ENCODE measurements at regions not wholly inside any gene's neighbourhood (a gene's known extent, or its start where the extent isn't known, plus 50 kb on each side); places are given as distances from the start of the nearest gene placed in this dataset.
"Not testable (repeated sequence)": the region's sequence is repeated elsewhere in the genome, so short reads cannot be mapped to it uniquely, and the experiment has no call there.

DNA sequence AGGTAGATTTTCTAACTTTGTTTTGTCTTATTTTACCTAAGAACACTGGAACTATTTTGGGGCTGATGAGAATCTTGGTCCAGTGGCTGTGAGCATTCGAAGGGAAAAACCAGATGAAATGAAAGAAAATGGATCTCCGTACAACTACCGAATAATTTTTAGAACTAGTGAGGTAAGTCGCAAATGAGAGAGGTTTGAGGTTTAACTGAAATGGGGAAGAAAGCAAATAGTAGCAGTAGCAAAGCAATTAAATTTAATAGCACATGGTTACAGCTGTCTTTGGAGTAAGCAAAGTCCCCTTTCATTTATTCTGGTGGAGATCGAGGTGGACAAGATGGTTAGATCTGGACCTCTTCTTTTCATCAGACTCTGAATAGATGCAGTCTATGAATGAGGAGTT lies 313.5 kb upstream of the RGS6 start:
- DNase-seq = no peak

- DNase-seq = no peak
These were observed 312.8 kb upstream of the RGS6 start for GRCh38 chr14:71619472-71619871.

DNA sequence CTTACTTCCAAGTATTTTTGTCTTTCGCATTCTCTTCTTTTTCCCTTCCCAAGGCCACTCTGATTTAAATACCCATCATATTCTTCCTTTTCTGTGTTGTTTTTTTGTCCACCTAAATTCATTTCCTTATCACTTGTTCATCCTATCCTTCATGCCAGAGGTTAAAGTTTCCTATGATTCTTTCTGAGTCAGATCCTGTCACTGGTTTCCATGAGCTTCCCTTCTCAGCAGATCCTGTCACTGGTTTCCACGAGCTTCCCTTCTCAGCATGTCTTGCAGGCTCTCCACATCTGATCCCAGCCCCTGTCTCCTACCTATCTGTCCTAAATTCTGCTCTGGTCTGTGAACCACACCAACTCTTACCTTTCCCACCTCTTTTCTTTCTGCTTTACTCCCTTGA lies 311.8 kb upstream of the RGS6 start:
- DNase-seq = no peak

DNA sequence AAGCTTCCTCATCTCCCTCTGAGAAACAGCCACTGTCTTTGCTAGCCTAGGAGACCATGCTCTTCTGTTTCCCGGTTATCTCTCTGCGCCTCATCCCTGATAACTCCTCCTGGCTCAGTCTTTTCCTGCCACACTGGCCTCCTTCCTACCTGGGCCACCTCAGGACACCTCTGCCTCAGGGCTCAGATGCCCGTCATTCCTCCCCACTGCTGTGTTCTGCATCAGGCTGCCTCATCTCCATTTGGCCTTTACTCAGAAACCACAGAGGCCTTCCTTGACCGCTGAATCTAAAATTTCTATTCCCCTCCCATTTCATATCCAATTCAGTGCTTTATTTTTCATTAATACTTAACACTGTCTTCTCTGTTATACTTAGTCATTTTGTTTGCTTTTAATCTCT lies 311.0 kb upstream of the RGS6 start:
- DNase-seq = no peak

DNA sequence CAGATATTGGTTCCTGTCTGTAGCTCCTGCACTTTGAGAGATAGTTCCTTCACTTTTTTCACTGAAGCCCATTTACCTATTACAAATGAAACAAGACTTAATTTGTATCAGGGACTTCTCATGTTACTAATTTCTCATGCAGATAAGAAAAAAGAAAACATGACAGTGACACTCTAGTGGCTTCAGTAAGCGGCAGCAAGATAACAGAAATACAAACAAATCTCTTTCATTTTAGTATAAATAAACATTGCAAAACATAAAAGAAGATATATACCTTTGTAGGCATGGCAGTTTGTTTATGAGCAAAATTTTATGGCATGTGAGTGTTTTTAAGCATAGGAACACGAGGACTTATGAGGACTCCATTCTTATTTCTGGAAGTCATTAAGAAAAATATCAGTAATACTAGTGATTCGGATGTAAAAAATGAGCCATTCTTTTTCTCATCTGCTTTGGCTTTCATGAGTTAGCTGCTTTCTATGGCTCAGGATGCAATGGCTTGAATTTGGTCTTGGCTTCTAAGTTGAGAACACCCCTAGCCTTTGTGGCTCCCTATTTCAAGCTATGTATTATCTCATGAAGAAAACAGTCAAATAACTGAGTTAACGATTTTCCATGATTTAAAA lies 310.1 kb upstream of the RGS6 start:
- DNase-seq = no peak

DNA sequence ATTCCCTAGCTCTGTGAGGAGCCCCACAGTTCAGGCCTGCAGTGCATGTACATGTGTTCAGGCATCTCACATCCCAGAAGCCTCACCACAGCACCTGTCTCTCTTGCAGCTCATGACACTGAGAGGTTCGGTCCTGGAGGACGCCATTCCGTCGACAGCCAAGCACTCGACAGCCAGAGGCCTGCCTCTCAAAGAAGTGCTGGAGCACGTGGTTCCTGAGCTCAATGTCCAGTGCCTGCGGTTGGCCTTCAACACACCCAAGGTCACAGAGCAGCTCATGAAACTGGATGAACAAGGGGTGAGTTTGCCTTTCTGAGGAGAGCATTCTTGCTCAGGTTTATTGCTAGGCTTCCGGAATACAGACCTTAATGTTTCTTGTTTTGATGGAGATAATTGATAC lies 308.3 kb upstream of the RGS6 start:
- no peak for DNase-seq

- no peak for DNase-seq
These were observed 307.1 kb upstream of the RGS6 start for GRCh38 chr14:71625175-71625574.

GRCh38 chr14:71625891-71626701 lies 306.1 kb upstream of the RGS6 start:
- no peak for DNase-seq

DNA sequence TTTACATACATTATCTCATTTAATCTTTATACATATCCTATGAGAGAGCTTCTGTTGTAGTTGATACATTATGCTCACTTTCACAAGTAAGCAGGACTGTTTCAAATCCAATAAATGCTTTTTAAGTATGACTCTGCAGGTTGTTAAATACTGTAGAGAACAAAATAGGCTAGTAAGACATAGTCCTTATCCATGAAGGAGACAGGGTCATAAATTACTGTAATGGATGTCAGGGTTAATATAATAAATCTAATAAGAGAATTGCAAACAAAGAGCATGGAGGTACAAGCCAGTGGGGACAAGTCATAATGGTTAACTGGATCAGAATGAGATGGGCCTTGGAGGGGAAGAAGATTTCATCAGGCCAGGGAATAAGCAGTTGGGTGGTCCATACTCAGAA lies 303.8 kb upstream of the RGS6 start:
- DNase-seq = no peak

GRCh38 chr14:71629250-71629649 lies 303.0 kb upstream of the RGS6 start:
- DNase-seq = no peak

- DNase-seq = no peak
These were observed 302.3 kb upstream of the RGS6 start for GRCh38 chr14:71629765-71630492.

GRCh38 chr14:71631030-71631429 lies 301.2 kb upstream of the RGS6 start:
- not testable (repeated sequence) for DNase-seq

GRCh38 chr14:71632440-71632946 lies 299.7 kb upstream of the RGS6 start:
- DNase-seq = no peak

DNA sequence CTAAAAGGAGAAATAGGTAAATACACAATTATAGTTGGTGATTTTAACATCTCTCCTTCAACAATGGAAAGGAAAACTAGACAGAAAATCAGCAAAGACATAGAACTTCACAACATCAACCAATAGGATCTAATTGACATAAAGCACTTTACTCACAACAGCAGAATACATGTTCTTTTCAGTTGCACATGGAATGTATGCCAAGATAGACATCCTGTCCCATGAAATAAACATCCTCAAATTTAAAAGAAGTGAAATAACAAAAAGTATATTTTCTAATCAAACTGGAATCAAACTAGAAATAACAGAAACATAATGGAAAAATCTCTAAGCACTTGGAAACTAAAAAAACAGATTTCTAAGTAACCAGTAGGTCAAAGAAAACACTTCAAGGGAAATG lies 296.2 kb upstream of the RGS6 start:
- DNase-seq = no peak

GRCh38 chr14:71636820-71637471 lies 295.3 kb upstream of the RGS6 start:
- DNase-seq = no peak

GRCh38 chr14:71638523-71639196 lies 293.6 kb upstream of the RGS6 start:
- DNase-seq = no peak

DNA sequence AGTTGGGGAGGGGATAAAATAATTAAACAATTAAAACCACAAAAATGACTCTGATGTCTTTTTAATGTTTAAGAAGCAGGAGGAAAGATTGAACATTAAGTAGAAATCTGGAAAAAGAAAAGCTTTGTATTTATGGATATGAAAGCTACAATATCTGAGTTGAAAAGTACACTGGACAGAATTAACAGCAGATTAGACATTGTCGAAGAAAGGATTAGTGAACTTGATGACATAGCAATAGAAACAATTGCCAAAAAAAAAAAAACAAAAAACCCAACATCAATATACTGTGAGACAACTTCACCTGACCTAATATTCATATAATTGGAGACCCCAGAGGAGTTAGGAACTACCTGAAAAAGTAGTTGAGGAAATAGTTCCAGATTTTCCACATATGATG lies 289.5 kb upstream of the RGS6 start:
- DNase-seq = no peak

GRCh38 chr14:71645656-71646055 lies 286.6 kb upstream of the RGS6 start:
- DNase-seq = no peak

DNA sequence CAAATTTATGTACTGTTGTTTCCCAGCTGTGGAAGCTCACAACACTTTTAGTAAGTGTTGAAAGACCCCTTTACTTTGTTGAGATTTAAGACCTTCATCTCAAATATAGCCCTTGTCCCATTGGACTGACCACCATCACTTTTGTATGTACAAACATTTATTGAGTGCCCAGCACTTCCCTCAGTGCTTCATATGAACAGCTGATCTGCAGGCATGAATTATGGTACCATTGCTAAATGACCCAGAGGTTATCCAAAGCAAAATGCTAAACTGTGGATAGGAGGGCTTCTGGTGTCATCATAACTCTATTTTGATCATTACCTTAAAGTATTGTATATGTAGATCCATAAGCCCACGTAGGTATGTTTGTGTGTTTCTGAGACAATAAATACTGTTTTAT lies 285.7 kb upstream of the RGS6 start:
- DNase-seq = no peak

- no peak for DNase-seq
These were observed 285.0 kb upstream of the RGS6 start for GRCh38 chr14:71647086-71647784.

DNA sequence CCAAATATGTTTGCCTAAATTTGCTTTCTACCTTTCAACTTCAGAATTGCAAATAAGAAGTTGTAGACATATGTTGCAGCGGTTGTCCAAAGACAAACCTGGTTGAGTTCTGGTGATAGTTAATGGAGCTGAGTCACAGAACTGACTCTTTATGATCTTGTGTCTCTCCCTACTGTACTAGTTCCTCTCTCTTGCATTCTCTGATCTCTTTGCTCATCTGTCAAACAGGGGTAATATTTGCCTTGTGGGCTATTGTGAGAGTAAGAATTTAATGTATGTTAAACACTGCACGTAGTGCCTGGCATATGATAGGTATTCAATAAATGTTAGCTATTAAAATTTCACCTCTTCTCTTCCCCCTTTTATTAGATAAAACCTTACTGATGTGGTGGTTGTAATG lies 283.5 kb upstream of the RGS6 start:
- no peak for DNase-seq

- no peak for DNase-seq
These were observed 282.0 kb upstream of the RGS6 start for GRCh38 chr14:71650187-71650755.
